DOHH2 (cell line): ENCODE measurements at regions not wholly inside any gene's neighbourhood (a gene's known extent, or its start where the extent isn't known, plus 50 kb on each side); places are given as distances from the start of the nearest gene placed in this dataset.

Experiments
- H3F3A ChIP-seq: fragments of 200-600 bp; sonication (generic), shearing (Covaris generic); 2 replicates; pipeline ENCODE4 v1.6.0; 2016; ENCODE audit warnings: antibody characterized with exemption, mild to moderate bottlenecking; ENCODE audit not compliant: control insufficient read depth, insufficient read depth
- H3K27ac ChIP-seq: fragments of 200-600 bp; sonication (generic); 2 replicates; pipeline ENCODE4 v1.5.1; 2014; ENCODE audit warnings: low read depth, mild to moderate bottlenecking, low read length, moderate library complexity
- H3K27me3 ChIP-seq: fragments of 200-600 bp; sonication (generic); 2 replicates; pipeline ENCODE4 v1.6.1; 2014; ENCODE audit warnings: mild to moderate bottlenecking, low read length, mixed read lengths; ENCODE audit not compliant: control insufficient read depth
- H3K36me3 ChIP-seq: fragments of 200-600 bp; sonication (generic); 2 replicates; pipeline ENCODE4 v1.6.1; 2014; ENCODE audit warnings: mild to moderate bottlenecking, low read length, moderate library complexity, mixed read lengths; ENCODE audit not compliant: control insufficient read depth
- H3K4me1 ChIP-seq: fragments of 200-600 bp; sonication (generic); 2 replicates; pipeline ENCODE4 v1.6.1; 2014; ENCODE audit warnings: mild to moderate bottlenecking, low read length, mixed read lengths; ENCODE audit not compliant: control insufficient read depth
- H3K4me2 ChIP-seq: fragments of 200-600 bp; sonication (generic); 2 replicates; pipeline ENCODE4 v1.6.0; 2014; ENCODE audit warnings: mild to moderate bottlenecking, low read length, moderate library complexity
- H3K4me3 ChIP-seq: fragments of 200-600 bp; sonication (generic); 2 replicates; pipeline ENCODE4 v1.5.1; 2014; ENCODE audit warnings: mild to moderate bottlenecking, low read length, mixed read lengths
- H3K79me2 ChIP-seq: fragments of 200-600 bp; sonication (generic); 2 replicates; pipeline ENCODE4 v1.6.1; 2014; ENCODE audit warnings: mild to moderate bottlenecking, low read length, mixed read lengths; ENCODE audit not compliant: control insufficient read depth
- H3K9me2 ChIP-seq: fragments of 200-600 bp; sonication (generic); replicated peaks from 2 replicates; pipeline ENCODE4 v1.6.1; 2014; ENCODE audit warnings: mild to moderate bottlenecking, low read length, mixed read lengths; ENCODE audit not compliant: control insufficient read depth
- H3K9me3 ChIP-seq: fragments of 200-600 bp; sonication (generic); 2 replicates; pipeline ENCODE4 v1.6.1; 2014; ENCODE audit warnings: antibody characterized with exemption, low read length, mixed read lengths; ENCODE audit not compliant: control insufficient read depth, insufficient read depth
- H4K20me1 ChIP-seq: fragments of 200-600 bp; sonication (generic); 2 replicates; pipeline ENCODE4 v1.6.0; 2014; ENCODE audit warnings: low read depth, mild to moderate bottlenecking, antibody characterized with exemption, low read length, moderate library complexity; ENCODE audit not compliant: control insufficient read depth, insufficient read depth
- CTCF ChIP-seq: fragments of 200-600 bp; sonication (generic); IDR thresholded peaks from one replicate; pipeline ENCODE4 v1.5.1; 2014; ENCODE audit warnings: antibody characterized with exemption, mild to moderate bottlenecking, low read depth, low read length; ENCODE audit not compliant: poor library complexity, severe bottlenecking
- EZH2phosphoT487 ChIP-seq: fragments of 200-600 bp; sonication (generic); IDR thresholded peaks from 2 replicates; pipeline ENCODE4 v1.6.1; 2017; ENCODE audit warnings: borderline replicate concordance, mild to moderate bottlenecking, antibody characterized with exemption, low read length, moderate library complexity, mixed read lengths

DNA sequence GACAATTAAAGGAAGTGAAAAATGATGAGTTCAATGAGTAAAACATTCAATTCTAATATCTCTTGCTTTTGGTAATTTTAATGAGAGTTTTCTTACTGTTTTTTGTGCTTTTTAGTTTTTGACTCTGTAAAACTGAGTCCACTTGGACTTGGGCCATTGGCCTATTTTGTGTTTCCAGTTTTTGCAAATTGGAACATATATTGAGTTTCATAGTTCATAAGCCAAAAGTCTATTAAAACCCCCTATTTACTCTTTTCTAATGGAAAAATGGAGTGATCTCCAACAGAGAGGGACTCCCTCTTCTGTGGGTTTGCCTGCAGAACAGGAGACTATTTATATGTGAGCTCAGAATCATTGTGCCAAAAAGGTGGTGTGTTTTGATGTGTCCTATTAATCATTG, 219.7 kb upstream of the SPRY2 start:
- Histone ChIP-seq H3K4me1 (no peaks in the 10 kb centered on the region), H3F3A (no peaks in the 10 kb centered on the region), H3K36me3 (no peaks in the 10 kb centered on the region), H3K79me2 (no peaks in the 10 kb centered on the region), H4K20me1 (no peaks in the 10 kb centered on the region), H3K9me3 (no peaks in the 10 kb centered on the region), H3K27ac (no peak overlapping the region), H3K4me3 (no peak overlapping the region), H3K4me2 (no peak overlapping the region), H3K27me3 (no peaks in the 10 kb centered on the region), H3K9me2 (no peaks in the 10 kb centered on the region)
- TF ChIP-seq EZH2phosphoT487 (no peak), CTCF (no peak)

GRCh38 chr13:80559944-80560343, 219.0 kb upstream of the SPRY2 start:
- TF ChIP-seq CTCF (no peak), EZH2phosphoT487 (no peak)
- no peak overlapping the region for H3K4me3 ChIP-seq
- no peaks in the 10 kb centered on the region for H3K9me3 ChIP-seq
- no peaks in the 10 kb centered on the region for H3K36me3 ChIP-seq
- H4K20me1 ChIP-seq = no peaks in the 10 kb centered on the region
- H3F3A ChIP-seq = no peaks in the 10 kb centered on the region
- no peaks in the 10 kb centered on the region for H3K9me2 ChIP-seq
- H3K27me3 ChIP-seq = no peaks in the 10 kb centered on the region
- H3K4me1 ChIP-seq = no peaks in the 10 kb centered on the region
- no peak overlapping the region for H3K27ac ChIP-seq
- no peaks in the 10 kb centered on the region for H3K79me2 ChIP-seq
- no peak overlapping the region for H3K4me2 ChIP-seq

DNA sequence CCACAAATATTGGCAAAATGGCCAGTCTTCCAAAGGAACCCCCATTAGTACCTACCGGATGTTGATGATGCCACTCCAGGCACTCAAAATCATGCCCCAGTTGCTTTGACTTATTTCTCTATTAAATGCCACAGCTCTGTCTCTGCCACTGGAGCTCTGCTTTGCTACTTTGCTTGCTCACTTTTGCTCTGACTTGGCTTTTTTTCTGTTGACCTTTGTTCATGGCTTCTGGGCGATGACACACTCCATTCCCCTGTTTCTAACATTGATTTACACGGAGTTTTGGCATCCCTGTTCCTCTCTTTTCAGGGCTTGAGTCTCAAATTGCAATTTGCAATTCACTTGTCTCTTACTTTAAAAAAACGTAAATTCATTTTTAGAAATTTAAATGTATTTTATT, 217.1 kb upstream of the SPRY2 start:
- Histone ChIP-seq H3K4me3 (no peak overlapping the region), H3K79me2 (no peaks in the 10 kb centered on the region), H3K36me3 (no peaks in the 10 kb centered on the region), H3F3A (no peaks in the 10 kb centered on the region), H3K27ac (no peak overlapping the region), H4K20me1 (no peaks in the 10 kb centered on the region), H3K4me2 (no peak overlapping the region), H3K9me2 (no peaks in the 10 kb centered on the region), H3K9me3 (no peaks in the 10 kb centered on the region), H3K4me1 (no peaks in the 10 kb centered on the region), H3K27me3 (no peaks in the 10 kb centered on the region)
- TF ChIP-seq CTCF (no peak), EZH2phosphoT487 (no peak)
